Keratinocyte (primary cell): ENCODE measurements at regions not wholly inside any gene's neighbourhood (a gene's known extent, or its start where the extent isn't known, plus 50 kb on each side); places are given as distances from the start of the nearest gene placed in this dataset.
A peak's percentile ranks its signal among the peaks of the same experiment; 100 is the strongest.

Experiments
- DNase-seq: peaks from one replicate; pipeline ENCODE4 v3.0.0-alpha.2; 2011; ENCODE audit warnings: low read depth, missing footprints, low spot score
- FAIRE-seq: peaks from 2 replicates; lab custom pipeline; 2011; peaks lifted over from hg19 to GRCh38; lab: Jason Lieb, UNC
- H2AFZ ChIP-seq: 2 replicates; pipeline ENCODE4 v1.6.0; 2012; ENCODE audit warnings: low read length, control low read depth, inconsistent platforms; ENCODE audit not compliant: control insufficient read depth
- H3K27ac ChIP-seq: 2 replicates; pipeline ENCODE4 v1.5.1; 2011; ENCODE audit warnings: low read length; ENCODE audit not compliant: control insufficient read depth, insufficient read depth
- H3K27me3 ChIP-seq: 3 replicates; pipeline ENCODE4 v1.6.0; 2011; ENCODE audit warnings: low read length; ENCODE audit not compliant: control insufficient read depth, insufficient read depth; ENCODE audit errors: extremely low read depth
- H3K36me3 ChIP-seq, 2 experiments: 2 replicates in 1 of 2; 3 replicates in 1 of 2; pipeline ENCODE4 v1.5.1; 2011; ENCODE audit warnings: low read length in 2 of 2, mild to moderate bottlenecking in 1 of 2; ENCODE audit not compliant: control insufficient read depth in 2 of 2, insufficient read depth in 2 of 2; ENCODE audit errors: extremely low read depth in 1 of 2
- H3K4me1 ChIP-seq: 3 replicates; pipeline ENCODE4 v1.5.1; 2011; ENCODE audit warnings: low read length; ENCODE audit not compliant: control insufficient read depth, insufficient read depth; ENCODE audit errors: extremely low read depth
- H3K4me2 ChIP-seq: 3 replicates; pipeline ENCODE4 v1.6.0; 2011; ENCODE audit warnings: low read depth, low read length; ENCODE audit not compliant: control insufficient read depth, insufficient read depth; ENCODE audit errors: extremely low read depth
- H3K4me3 ChIP-seq, 3 experiments: fragments of 200-600 bp in 1 of 3; sonication (generic) in 1 of 3; 2 replicates in 2 of 3; 3 replicates in 1 of 3; pipeline ENCODE4 v1.5.1; 2011 to 2016; ENCODE audit warnings: low read length in 3 of 3, mild to moderate bottlenecking in 3 of 3, control low read depth in 2 of 3, inconsistent platforms in 1 of 3, low read depth in 1 of 3, mixed read lengths in 1 of 3, mixed run types in 1 of 3, moderate library complexity in 1 of 3; ENCODE audit not compliant: control insufficient read depth in 2 of 3, insufficient read depth in 2 of 3; ENCODE audit errors: extremely low read depth in 1 of 3
- H3K79me2 ChIP-seq: 2 replicates; pipeline ENCODE4 v1.6.0; 2012; ENCODE audit warnings: low read length; ENCODE audit not compliant: control insufficient read depth, insufficient read depth
- H3K9ac ChIP-seq: 3 replicates; pipeline ENCODE4 v1.6.0; 2011; ENCODE audit warnings: low read length; ENCODE audit not compliant: control insufficient read depth, insufficient read depth; ENCODE audit errors: extremely low read depth
- H3K9me1 ChIP-seq: 3 replicates; pipeline ENCODE4 v1.6.0; 2011; ENCODE audit warnings: low read length; ENCODE audit not compliant: control insufficient read depth, insufficient read depth; ENCODE audit errors: extremely low read depth
- H3K9me3 ChIP-seq: 2 replicates; pipeline ENCODE4 v1.5.1; 2012; ENCODE audit warnings: low read depth, low read length; ENCODE audit not compliant: control insufficient read depth
- H4K20me1 ChIP-seq: 3 replicates; pipeline ENCODE4 v1.6.0; 2011; ENCODE audit warnings: low read length; ENCODE audit not compliant: control insufficient read depth, insufficient read depth; ENCODE audit errors: extremely low read depth
- EZH2 ChIP-seq: IDR thresholded peaks from one replicate; pipeline ENCODE4 v1.6.1; 2012; ENCODE audit warnings: inconsistent platforms, mild to moderate bottlenecking, low read length, moderate library complexity
- dilution Hi-C: fragments of 300-500 bp; cut with MboI; formaldehyde crosslinking; loops from one replicate; pipeline ENCODE4 v1.7.0; 2020; ENCODE audit warnings: low sequenced_read_pairs; ENCODE audit not compliant: extremely low pct_ligation_motif_present
- TF ChIP-seq, protein P1 (sequence below), 3 experiments: IDR thresholded peaks in 1 of 3; conservative IDR thresholded peaks in 1 of 3; optimal IDR thresholded peaks in 1 of 3; 2 replicates in 2 of 3; 3 replicates in 1 of 3; pipeline versions ENCODE3 to v1.5.1; 2011; ENCODE audit warnings: low read length in 3 of 3, mild to moderate bottlenecking in 3 of 3, moderate library complexity in 2 of 3, control low read depth in 1 of 3, inconsistent platforms in 1 of 3; ENCODE audit not compliant: insufficient read depth in 2 of 3; ENCODE audit errors: extremely low read depth in 1 of 3

GRCh38 chr13:72542241-72542640 is 185.2 kb downstream of the MZT1 start:
- H3K79me2 ChIP-seq: no peaks in the 10 kb centered on the region
- no peak overlapping the region for H3K27ac ChIP-seq
- no peak for FAIRE-seq
- dilution Hi-C loops: no loop called here
- peak overlapping the region; percentile 73 for H3K4me2 ChIP-seq
- no peaks in the 10 kb centered on the region for H4K20me1 ChIP-seq
- H3K9ac ChIP-seq: no peak overlapping the region
- no peaks in the 10 kb centered on the region for H3K36me3 ChIP-seq
- H3K9me1 ChIP-seq: no peaks in the 10 kb centered on the region
- peaks cover 3% of the 10 kb centered on the region for H3K27me3 ChIP-seq
- peak overlapping the region; percentile 95 for H2AFZ ChIP-seq
- no peaks in the 10 kb centered on the region for H3K9me3 ChIP-seq
- no peak for DNase-seq
- TF ChIP-seq EZH2: no peak
- TF ChIP-seq, protein P1, sequence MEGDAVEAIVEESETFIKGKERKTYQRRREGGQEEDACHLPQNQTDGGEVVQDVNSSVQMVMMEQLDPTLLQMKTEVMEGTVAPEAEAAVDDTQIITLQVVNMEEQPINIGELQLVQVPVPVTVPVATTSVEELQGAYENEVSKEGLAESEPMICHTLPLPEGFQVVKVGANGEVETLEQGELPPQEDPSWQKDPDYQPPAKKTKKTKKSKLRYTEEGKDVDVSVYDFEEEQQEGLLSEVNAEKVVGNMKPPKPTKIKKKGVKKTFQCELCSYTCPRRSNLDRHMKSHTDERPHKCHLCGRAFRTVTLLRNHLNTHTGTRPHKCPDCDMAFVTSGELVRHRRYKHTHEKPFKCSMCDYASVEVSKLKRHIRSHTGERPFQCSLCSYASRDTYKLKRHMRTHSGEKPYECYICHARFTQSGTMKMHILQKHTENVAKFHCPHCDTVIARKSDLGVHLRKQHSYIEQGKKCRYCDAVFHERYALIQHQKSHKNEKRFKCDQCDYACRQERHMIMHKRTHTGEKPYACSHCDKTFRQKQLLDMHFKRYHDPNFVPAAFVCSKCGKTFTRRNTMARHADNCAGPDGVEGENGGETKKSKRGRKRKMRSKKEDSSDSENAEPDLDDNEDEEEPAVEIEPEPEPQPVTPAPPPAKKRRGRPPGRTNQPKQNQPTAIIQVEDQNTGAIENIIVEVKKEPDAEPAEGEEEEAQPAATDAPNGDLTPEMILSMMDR (optimal IDR thresholded peaks at IDR 0.05 in 1 of 3, IDR thresholded peaks at IDR 0.05 in 1 of 3, conservative IDR thresholded peaks at IDR 0.05 in 1 of 3; ENCODE audit: extremely low read depth in 1 of 3, insufficient read depth in 2 of 3, low read length in 3 of 3): no peak
- H3K4me3 ChIP-seq: no peak overlapping the region
- H3K4me1 ChIP-seq: peaks cover 11% of the 10 kb centered on the region

DNA sequence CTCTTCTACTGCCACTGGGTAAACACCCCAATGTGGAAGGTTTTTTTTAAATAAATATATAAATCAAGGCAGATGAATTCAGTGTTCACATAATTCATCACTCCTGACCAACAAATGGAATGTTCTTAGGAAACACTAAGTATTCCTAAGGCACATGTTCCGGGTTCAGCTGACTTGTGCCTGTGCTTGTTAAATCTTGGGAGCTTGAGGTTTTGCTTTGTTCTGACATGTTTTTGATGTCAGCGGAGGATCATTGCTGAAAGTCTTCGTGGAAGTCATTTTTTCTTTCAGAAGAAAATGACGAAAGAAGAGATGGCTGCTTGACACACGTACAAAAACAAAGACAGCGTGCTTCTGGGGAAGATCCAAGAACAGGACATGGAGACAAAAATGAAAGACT is 185.8 kb downstream of the MZT1 start:
- DNase-seq (peak; percentile 41), FAIRE-seq (peak; percentile 95)
- dilution Hi-C loops: no loop called here
- no peak overlapping the region for H3K4me3 ChIP-seq
- H3K4me1 ChIP-seq: peaks cover 11% of the 10 kb centered on the region
- H3K27ac ChIP-seq: no peak overlapping the region
- peak overlapping the region; percentile 8 for H3K9ac ChIP-seq
- no peaks in the 10 kb centered on the region for H3K9me3 ChIP-seq
- peak overlapping the region; percentile 95 for H2AFZ ChIP-seq
- no peaks in the 10 kb centered on the region for H3K79me2 ChIP-seq
- TF ChIP-seq, protein P1 (optimal IDR thresholded peaks at IDR 0.05 in 1 of 3, IDR thresholded peaks at IDR 0.05 in 1 of 3, conservative IDR thresholded peaks at IDR 0.05 in 1 of 3; ENCODE audit: extremely low read depth in 1 of 3, insufficient read depth in 2 of 3, low read length in 3 of 3): no peak
- TF ChIP-seq EZH2: no peak
- H3K27me3 ChIP-seq: peaks cover 3% of the 10 kb centered on the region
- H3K9me1 ChIP-seq: no peaks in the 10 kb centered on the region
- no peaks in the 10 kb centered on the region for H4K20me1 ChIP-seq
- H3K36me3 ChIP-seq: no peaks in the 10 kb centered on the region
- H3K4me2 ChIP-seq: peak overlapping the region; percentile 73
